HCT116 (cell line): ENCODE measurements at regions not wholly inside any gene's neighbourhood (a gene's known extent, or its start where the extent isn't known, plus 50 kb on each side); places are given as distances from the start of the nearest gene placed in this dataset.

ENCODE experiments used
- ATAC-seq: fragments of 200-7000 bp; cut with Tn5 transposase; 2 replicates; pipeline ENCODE4 v1.9.1; 2020; ENCODE audit warnings: mild to moderate bottlenecking, moderate library complexity
- BruUV-seq: library from RNA; stranded (reverse); fragments of 400-500 nt; replicated peaks from 2 replicates; lab custom pipeline; 2021; lab: Mats Ljungman, UMichigan
- CTCF ChIA-PET: fragments of 300-600 bp; sonication (Branson Sonifier 250); formaldehyde crosslinking; loops from one replicate; lab custom pipeline; 2021; ENCODE audit warnings: antibody characterized with exemption; lab: Charles Lee
- POLR2A ChIA-PET: fragments of 300-600, 350-600 bp; sonication (Branson Sonifier 250); formaldehyde crosslinking; loops from one replicate; lab custom pipeline; 2021; ENCODE audit warnings: antibody characterized with exemption; lab: Charles Lee
- RAD21 ChIA-PET, 2 experiments: fragments of 300-600 bp; sonication (Branson Sonifier 250); formaldehyde crosslinking; loops; one replicate each; lab custom pipeline; 2023; ENCODE audit warnings: low total read pairs in 2 of 2; ENCODE audit not compliant: uncharacterized antibody in 2 of 2, unreplicated experiment in 2 of 2, low non-redundant PET in 1 of 2; lab: Charles Lee
- DNase-seq: peaks from one replicate; pipeline ENCODE4 v3.0.0-alpha.2; 2010; ENCODE audit warnings: low read depth, low spot score
- H2AFZ ChIP-seq: fragments of 200-600 bp; shearing (Covaris generic), sonication (generic); 2 replicates; pipeline ENCODE4 v1.6.1; 2017; ENCODE audit warnings: low read depth, mixed run types, mixed read lengths, antibody characterized with exemption, low read length; ENCODE audit not compliant: poor library complexity, severe bottlenecking
- H3K27ac ChIP-seq: 2 replicates; pipeline ENCODE4 v1.5.1; 2012; ENCODE audit warnings: low read depth, low read length
- H3K27me3 ChIP-seq: fragments of 200-600 bp; sonication (generic); 2 replicates; pipeline ENCODE4 v1.6.1; 2016; ENCODE audit warnings: mixed run types, low read length, mixed read lengths; ENCODE audit not compliant: insufficient read depth
- H3K36me3 ChIP-seq, 2 experiments: fragments of 200-500 bp in 1 of 2; fragments of 200-600 bp in 1 of 2; sonication (Bioruptor generic) in 1 of 2; sonication (generic) in 1 of 2; 2 replicates each; pipeline versions ENCODE4 v1.5.1 to v1.6.1; 2014 to 2016; ENCODE audit warnings: low read length in 2 of 2, inconsistent platforms in 1 of 2, mixed read lengths in 1 of 2, mixed run types in 1 of 2; ENCODE audit not compliant: insufficient read depth in 2 of 2, control insufficient read depth in 1 of 2
- H3K4me1 ChIP-seq, 2 experiments: fragments of 200-600 bp in 1 of 2; sonication (generic) in 1 of 2; 2 replicates each; pipeline versions ENCODE4 v1.5.1 to v1.6.1; 2012 to 2017; ENCODE audit warnings: low read length in 2 of 2, inconsistent platforms in 1 of 2, mild to moderate bottlenecking in 1 of 2, mixed read lengths in 1 of 2, mixed run types in 1 of 2, moderate library complexity in 1 of 2; ENCODE audit not compliant: insufficient read depth in 2 of 2, control insufficient read depth in 1 of 2
- H3K4me2 ChIP-seq: fragments of 200-600 bp; sonication (generic); 2 replicates; pipeline ENCODE4 v1.6.1; 2017; ENCODE audit warnings: mixed run types, low read length, mixed read lengths
- H3K4me3 ChIP-seq, 2 experiments: fragments of 200-600 bp in 1 of 2; sonication (generic) in 1 of 2; replicated peaks in 1 of 2; 2 replicates each; pipeline ENCODE4 v1.5.1; 2011 to 2016; ENCODE audit warnings: low read length in 2 of 2, control low read depth in 1 of 2, low read depth in 1 of 2, mild to moderate bottlenecking in 1 of 2, mixed read lengths in 1 of 2, mixed run types in 1 of 2
- H3K79me2 ChIP-seq: fragments of 200-600 bp; sonication (generic); 2 replicates; pipeline ENCODE4 v1.6.1; 2017; ENCODE audit warnings: mild to moderate bottlenecking, mixed run types, low read length, moderate library complexity, mixed read lengths; ENCODE audit not compliant: insufficient read depth
- H3K9ac ChIP-seq: fragments of 200-600 bp; sonication (generic); 2 replicates; pipeline ENCODE4 v1.6.1; 2016; ENCODE audit warnings: low read length, mixed read lengths
- H3K9me2 ChIP-seq: fragments of 200-600 bp; sonication (generic), shearing (Covaris generic); 2 replicates; pipeline ENCODE4 v1.6.1; 2017; ENCODE audit warnings: mixed run types, mild to moderate bottlenecking, moderate library complexity; ENCODE audit not compliant: insufficient read depth
- H3K9me3 ChIP-seq, 2 experiments: fragments of 200-500 bp in 1 of 2; fragments of 200-600 bp in 1 of 2; sonication (Bioruptor generic) in 1 of 2; sonication (generic) in 1 of 2; 2 replicates each; pipeline ENCODE4 v1.6.1; 2014 to 2017; ENCODE audit warnings: low read length in 2 of 2, mixed read lengths in 2 of 2, inconsistent platforms in 1 of 2, low read depth in 1 of 2, mild to moderate bottlenecking in 1 of 2, mixed run types in 1 of 2, moderate library complexity in 1 of 2; ENCODE audit not compliant: control insufficient read depth in 1 of 2, insufficient read depth in 1 of 2
- H4K20me1 ChIP-seq: fragments of 200-600 bp; sonication (generic), shearing (Covaris generic); 2 replicates; pipeline ENCODE4 v1.6.1; 2017; ENCODE audit warnings: mixed run types, mild to moderate bottlenecking, moderate library complexity; ENCODE audit not compliant: insufficient read depth
- RAD21 ChIP-seq: IDR thresholded peaks from 2 replicates; pipeline ENCODE4 v1.6.1; 2012; ENCODE audit warnings: low read depth, mild to moderate bottlenecking
- SRF ChIP-seq: IDR thresholded peaks from 2 replicates; pipeline ENCODE4 v1.6.1; 2012; ENCODE audit warnings: low read depth
- intact Hi-C: fragments of 100-400 bp; cut with micrococcal nuclease; formaldehyde crosslinking; loops from 2 replicates; pipeline ENCODE4 v1.10.0; 2022
- TF ChIP-seq, protein P1 (sequence below), 3 experiments: fragments of 200-600 bp in 1 of 3; sonication (generic) in 1 of 3; IDR thresholded peaks in 2 of 3; conservative IDR thresholded peaks in 1 of 3; 2 replicates each; pipeline ENCODE4 v1.5.1; 2012 to 2017; ENCODE audit warnings: low read depth in 2 of 3, low read length in 2 of 3, antibody characterized with exemption in 1 of 3, borderline replicate concordance in 1 of 3, control low read depth in 1 of 3, mild to moderate bottlenecking in 1 of 3, mixed read lengths in 1 of 3, mixed run types in 1 of 3, moderate library complexity in 1 of 3; ENCODE audit not compliant: insufficient read depth in 1 of 3

DNA sequence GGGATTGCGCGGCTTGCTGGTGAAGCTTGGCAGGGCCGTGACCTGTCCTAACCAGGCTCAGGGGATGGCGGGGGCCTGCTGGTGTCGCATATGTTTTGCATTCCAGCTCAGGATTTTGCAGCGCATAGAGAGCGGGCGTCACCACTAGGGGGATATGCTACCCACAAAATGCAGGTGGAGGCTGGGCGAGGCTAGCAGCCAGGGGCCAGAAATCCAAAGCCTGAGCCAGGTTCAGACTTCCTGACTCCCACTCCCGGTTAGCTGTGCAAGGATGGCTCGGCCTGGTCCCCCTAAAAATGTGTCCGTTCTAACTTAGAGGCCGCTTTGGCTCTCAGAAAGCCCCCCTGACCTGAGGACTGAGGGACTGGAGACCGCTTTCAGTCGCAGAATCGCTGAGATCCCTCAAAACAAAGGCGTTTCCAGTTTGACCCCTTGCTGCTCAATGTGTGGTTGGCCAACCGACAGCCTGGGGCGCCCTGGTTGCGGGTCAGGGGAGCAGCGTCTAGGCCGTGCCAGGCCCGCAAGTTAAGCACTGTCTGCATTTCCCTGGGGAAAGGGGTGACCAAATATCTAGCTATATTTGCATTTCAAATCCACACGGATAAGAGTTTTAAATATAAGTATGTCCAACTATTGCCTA, 361.1 kb upstream of the AMELY start:
- no peaks in the 10 kb centered on the region for H4K20me1 ChIP-seq
- 0 out of 2 replicates have a peak overlapping the region, but pooled peaks have one; percentile 60 for H3K9ac ChIP-seq
- H3K79me2 ChIP-seq = peaks cover 27% of the 10 kb centered on the region
- no peaks in the 10 kb centered on the region for H3K9me3 ChIP-seq
- CTCF ChIA-PET = no interaction called here
- intact Hi-C loops = no loop called here
- no peak overlapping the region for H3K27ac ChIP-seq
- H3K9me2 ChIP-seq = no peaks in the 10 kb centered on the region
- RAD21 ChIA-PET = no interaction called here
- H3K4me1 ChIP-seq = no peaks in the 10 kb centered on the region
- no peak overlapping the region for H3K4me3 ChIP-seq
- peak overlapping the region; percentile 49 for H3K4me2 ChIP-seq
- no peak overlapping the region for H2AFZ ChIP-seq
- BruUV-seq = no TSS peak
- POLR2A ChIA-PET = no interaction called here
- H3K27me3 ChIP-seq = no peaks in the 10 kb centered on the region
- ATAC-seq (peak; percentile 67), DNase-seq (peak; percentile 8)
- no peaks in the 10 kb centered on the region for H3K36me3 ChIP-seq
- TF ChIP-seq, protein P1, sequence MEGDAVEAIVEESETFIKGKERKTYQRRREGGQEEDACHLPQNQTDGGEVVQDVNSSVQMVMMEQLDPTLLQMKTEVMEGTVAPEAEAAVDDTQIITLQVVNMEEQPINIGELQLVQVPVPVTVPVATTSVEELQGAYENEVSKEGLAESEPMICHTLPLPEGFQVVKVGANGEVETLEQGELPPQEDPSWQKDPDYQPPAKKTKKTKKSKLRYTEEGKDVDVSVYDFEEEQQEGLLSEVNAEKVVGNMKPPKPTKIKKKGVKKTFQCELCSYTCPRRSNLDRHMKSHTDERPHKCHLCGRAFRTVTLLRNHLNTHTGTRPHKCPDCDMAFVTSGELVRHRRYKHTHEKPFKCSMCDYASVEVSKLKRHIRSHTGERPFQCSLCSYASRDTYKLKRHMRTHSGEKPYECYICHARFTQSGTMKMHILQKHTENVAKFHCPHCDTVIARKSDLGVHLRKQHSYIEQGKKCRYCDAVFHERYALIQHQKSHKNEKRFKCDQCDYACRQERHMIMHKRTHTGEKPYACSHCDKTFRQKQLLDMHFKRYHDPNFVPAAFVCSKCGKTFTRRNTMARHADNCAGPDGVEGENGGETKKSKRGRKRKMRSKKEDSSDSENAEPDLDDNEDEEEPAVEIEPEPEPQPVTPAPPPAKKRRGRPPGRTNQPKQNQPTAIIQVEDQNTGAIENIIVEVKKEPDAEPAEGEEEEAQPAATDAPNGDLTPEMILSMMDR (IDR thresholded peaks at IDR 0.05 in 2 of 3, conservative IDR thresholded peaks at IDR 0.05 in 1 of 3; ENCODE audit: borderline replicate concordance in 1 of 3, insufficient read depth in 1 of 3, low read depth in 2 of 3, low read length in 2 of 3) = 0 out of 6 replicates have a peak, but pooled peaks of 1 of the 3 experiments have one; percentile 13
- TF ChIP-seq SRF = no peak

DNA sequence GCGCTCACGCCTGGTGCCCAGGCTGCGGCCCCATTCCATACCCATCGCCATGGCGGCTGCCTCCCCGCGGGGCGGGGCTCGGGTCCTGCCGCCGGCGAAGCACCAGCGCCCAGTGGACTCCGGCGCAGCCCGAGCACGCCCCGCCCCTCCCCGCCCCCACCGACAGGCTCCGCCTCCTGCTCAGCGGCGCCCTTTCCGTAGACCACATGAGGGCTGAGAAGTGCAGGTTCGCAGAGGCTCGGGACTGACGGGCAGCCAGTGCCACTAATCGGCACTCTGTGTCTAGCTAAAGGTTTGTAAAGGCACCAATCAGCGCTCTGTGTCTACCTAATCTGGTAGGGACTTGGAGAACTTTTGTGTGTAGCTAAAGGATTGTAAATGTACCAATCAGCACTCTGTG, 352.2 kb upstream of the AMELY start:
- H3K9ac ChIP-seq = no peak overlapping the region
- no peaks in the 10 kb centered on the region for H3K27me3 ChIP-seq
- ChIA-PET POLR2A (no interaction called here), RAD21 (no interaction called here), CTCF (no interaction called here)
- H3K4me3 ChIP-seq = no peak overlapping the region
- no peak for ATAC-seq
- no peaks in the 10 kb centered on the region for H3K36me3 ChIP-seq
- DNase-seq = no peak
- intact Hi-C loops = no loop called here
- H2AFZ ChIP-seq = no peak overlapping the region
- no peak overlapping the region for H3K27ac ChIP-seq
- no peaks in the 10 kb centered on the region for H3K79me2 ChIP-seq
- H3K4me2 ChIP-seq = no peak overlapping the region
- no peaks in the 10 kb centered on the region for H3K9me2 ChIP-seq
- no peaks in the 10 kb centered on the region for H3K4me1 ChIP-seq
- no peaks in the 10 kb centered on the region for H3K9me3 ChIP-seq
- TF ChIP-seq RAD21 = no peak
- H4K20me1 ChIP-seq = no peaks in the 10 kb centered on the region
- no TSS peak for BruUV-seq
